Stimulated activated naive CD8-positive, alpha-beta T cell treated with anti-CD3 and anti-CD28 coated beads, Interleukin-15, amount 100 ng/mL, for 72 hours (primary cell): ENCODE measurements at regions not wholly inside any gene's neighbourhood (a gene's known extent, or its start where the extent isn't known, plus 50 kb on each side); places are given as distances from the start of the nearest gene placed in this dataset.

Experiments
- ATAC-seq: fragments of 150-1000 bp; cut with Tn5 transposase; 2 replicates; pipeline ENCODE4 v1.10.0; 2021; ENCODE audit warnings: mild to moderate bottlenecking, moderate library complexity
- DNase-seq, 2 donors: peaks; one replicate each; pipeline ENCODE4 v3.0.0; 2021 to 2022
- H3K27ac Mint-ChIP-seq, 2 donors: one replicate each; pipeline ENCODE4 v1.8.0; 2022; ENCODE audit warnings: mild to moderate bottlenecking in 2 of 2, mixed read lengths in 2 of 2, moderate library complexity in 2 of 2
- H3K27me3 Mint-ChIP-seq: one replicate; pipeline ENCODE4 v1.8.0; 2022; ENCODE audit warnings: mixed read lengths
- H3K4me1 Mint-ChIP-seq: one replicate; pipeline ENCODE4 v1.8.0; 2022; ENCODE audit warnings: mild to moderate bottlenecking, mixed read lengths
- H3K4me3 Mint-ChIP-seq, 2 donors: one replicate each; pipeline ENCODE4 v1.8.0; 2022; ENCODE audit warnings: mild to moderate bottlenecking in 2 of 2, mixed read lengths in 2 of 2, moderate library complexity in 1 of 2
- H3K9me3 Mint-ChIP-seq, 2 donors: one replicate each; pipeline ENCODE4 v1.8.0; 2022; ENCODE audit warnings: mixed read lengths in 2 of 2

DNA sequence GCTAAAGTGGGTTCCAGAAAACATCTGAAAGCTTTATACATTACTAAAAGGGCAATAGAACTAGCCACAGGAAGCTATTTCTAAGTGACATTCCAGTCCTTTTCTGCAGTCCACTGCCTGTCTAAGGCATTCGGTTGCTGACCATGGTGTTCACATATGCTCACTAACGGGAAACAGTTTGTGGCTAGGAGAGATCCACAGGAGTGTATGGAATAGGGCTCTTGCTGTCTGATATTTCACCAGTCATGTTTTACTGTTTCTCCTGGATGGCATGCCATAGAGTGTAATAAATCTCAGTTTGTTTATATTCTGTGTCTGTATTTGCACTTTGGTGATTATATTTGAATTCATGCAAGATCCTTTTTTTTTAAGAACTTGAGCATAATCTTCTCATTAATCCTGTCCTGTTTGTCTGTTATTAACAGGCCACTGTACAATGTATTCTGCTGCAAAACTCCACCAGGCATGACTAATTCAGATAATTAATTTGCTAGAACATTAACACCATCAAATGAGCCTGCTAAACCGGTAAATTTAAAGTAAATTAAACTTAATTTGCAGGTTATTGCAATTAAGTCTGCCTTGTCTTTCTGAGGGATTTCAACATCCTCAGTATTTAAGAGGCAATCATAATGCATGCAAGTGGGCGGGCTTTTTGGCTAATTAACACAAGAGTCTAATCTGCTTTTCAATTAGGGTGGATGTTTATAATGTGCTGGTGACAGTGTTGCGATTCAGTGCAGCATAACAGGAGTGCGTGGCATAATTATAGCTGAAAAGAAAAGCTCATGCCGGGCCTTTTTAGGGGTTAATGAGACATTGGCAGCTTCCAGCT is 201.3 kb downstream of the POU4F1 start:
- no peaks in the 10 kb centered on the region for H3K4me1 Mint-ChIP-seq
- H3K9me3 Mint-ChIP-seq: peaks cover 0 to 5% of the 10 kb centered on the region in 2 donors
- ATAC-seq (no peak), DNase-seq (no peak)
- no peaks in the 10 kb centered on the region for H3K27me3 Mint-ChIP-seq
- H3K27ac Mint-ChIP-seq: no peak overlapping the region
- no peak overlapping the region for H3K4me3 Mint-ChIP-seq

DNA sequence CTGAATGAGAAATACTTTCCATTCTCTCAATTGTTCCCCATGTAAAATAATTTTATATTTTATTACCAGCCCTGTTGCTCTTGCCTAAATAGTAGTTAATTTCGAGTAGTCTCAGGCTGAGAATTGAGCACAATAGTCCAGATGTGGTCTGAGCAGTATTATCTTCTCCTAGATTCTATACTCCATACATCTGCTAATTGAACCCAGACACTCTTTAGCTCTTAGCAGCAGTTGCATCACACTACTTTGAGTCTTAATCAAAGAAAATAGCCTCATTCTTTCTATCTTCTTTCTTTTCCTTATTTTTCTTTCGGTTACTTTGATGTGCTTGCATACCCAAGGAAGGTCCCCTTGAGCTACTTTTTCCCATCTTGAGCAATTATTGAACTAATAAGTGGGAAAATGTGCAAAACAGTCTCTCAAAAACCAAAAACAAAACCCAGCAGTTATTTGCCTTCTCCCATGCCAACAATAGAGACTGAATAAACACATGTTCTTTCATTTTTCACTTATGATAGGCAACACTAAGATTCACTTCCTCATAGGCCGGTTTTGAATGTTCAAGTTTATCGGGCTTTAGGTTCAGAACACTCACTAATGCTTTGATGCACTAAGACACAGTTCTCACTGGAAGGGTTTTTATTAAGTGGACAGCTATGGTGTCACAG is 204.5 kb downstream of the POU4F1 start:
- Mint-ChIP-seq H3K4me3 (no peak overlapping the region), H3K27me3 (no peaks in the 10 kb centered on the region), H3K27ac (no peak overlapping the region), H3K4me1 (no peaks in the 10 kb centered on the region), H3K9me3 (peaks cover 0 to 9% of the 10 kb centered on the region in 2 donors)
- ATAC-seq (no peak), DNase-seq (no peak)

DNA sequence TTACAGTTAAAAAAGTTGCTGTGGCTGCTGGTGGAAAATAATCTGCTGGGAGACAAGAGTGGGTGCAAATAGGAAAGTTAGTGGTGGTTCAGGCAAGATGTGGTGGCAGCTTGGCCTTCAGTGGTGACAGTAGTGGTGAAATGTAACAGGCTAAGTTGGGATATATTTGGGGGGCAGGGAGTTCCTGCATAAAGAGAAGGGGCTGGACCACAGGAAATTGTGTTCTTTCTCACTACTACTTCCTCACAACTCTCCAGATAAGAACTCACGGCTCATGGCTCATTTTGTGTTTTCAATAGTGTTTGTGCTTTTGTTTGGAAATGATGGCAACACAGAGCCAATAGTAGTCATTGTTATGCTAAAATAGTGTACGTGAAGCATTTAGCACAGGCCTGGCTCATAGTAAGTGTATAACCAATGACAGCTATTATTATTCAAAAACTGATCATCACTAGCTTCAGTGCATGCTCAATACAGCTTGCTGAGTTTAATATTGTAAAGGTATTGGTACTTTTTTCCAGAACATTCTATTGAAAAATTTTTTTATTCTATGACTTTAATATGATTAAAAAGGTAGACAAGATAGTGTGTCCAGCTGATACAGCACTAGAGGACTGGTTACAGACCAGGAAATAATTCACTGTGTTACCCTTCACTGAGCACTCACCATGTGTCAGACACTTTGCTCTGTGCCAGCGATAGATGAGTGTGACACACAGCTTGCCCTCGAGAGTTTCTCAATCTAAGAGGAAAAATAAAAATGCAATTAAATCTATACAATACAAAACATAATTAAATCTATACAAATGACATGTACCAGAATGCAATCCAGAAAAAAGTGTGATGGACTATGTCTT is 209.8 kb downstream of the POU4F1 start:
- Mint-ChIP-seq H3K27me3 (no peaks in the 10 kb centered on the region), H3K9me3 (peaks cover 0 to 9% of the 10 kb centered on the region in 2 donors), H3K4me3 (no peak overlapping the region), H3K4me1 (no peaks in the 10 kb centered on the region), H3K27ac (no peak overlapping the region)
- DNase-seq (no peak), ATAC-seq (no peak)

DNA sequence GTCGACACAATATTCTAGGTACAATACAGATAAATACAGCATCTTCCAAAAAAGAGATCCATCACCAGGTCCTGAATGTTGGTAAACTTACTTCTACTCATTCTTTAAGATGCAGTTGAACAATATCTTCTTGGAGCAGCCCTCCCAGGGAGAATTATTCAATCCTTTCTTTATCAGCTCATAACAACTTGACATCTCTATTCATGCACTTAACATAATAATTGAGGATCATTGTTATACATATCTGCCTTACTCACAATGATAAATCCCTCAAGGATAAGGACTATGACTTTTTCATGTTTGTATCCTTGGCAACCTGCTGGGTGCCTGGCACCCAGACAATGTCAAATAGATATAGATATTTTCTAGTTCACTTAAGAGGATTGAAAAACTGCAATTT is 219.5 kb downstream of the POU4F1 start:
- Mint-ChIP-seq H3K4me3 (no peak overlapping the region), H3K4me1 (no peaks in the 10 kb centered on the region), H3K27ac (no peak overlapping the region), H3K27me3 (peaks cover 8% of the 10 kb centered on the region), H3K9me3 (peaks cover 0 to 7% of the 10 kb centered on the region in 2 donors)
- DNase-seq (no peak), ATAC-seq (no peak)

DNA sequence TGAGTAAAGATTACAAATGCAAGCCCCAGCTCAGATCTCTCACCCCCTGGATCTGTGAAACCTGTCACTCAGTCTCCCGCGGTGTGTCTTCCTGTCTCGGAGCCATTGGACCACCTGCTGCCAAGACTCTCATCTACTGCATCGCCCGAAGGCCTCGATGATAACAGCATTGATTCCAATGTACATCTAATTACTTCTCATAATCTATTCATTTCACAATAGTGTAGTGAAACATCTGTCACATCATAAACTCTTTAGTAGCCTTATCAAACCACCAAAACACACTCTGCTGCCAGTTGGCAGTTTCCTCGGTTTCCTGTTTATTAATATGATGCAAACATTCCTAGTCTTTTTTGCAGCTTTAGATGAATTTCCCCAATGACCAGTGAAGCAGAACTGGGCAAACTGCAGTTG is 220.3 kb downstream of the POU4F1 start:
- Mint-ChIP-seq H3K4me1 (no peaks in the 10 kb centered on the region), H3K9me3 (peaks cover 0 to 7% of the 10 kb centered on the region in 2 donors), H3K4me3 (no peak overlapping the region), H3K27me3 (peaks cover 8% of the 10 kb centered on the region), H3K27ac (no peak overlapping the region)
- DNase-seq (no peak), ATAC-seq (no peak)

DNA sequence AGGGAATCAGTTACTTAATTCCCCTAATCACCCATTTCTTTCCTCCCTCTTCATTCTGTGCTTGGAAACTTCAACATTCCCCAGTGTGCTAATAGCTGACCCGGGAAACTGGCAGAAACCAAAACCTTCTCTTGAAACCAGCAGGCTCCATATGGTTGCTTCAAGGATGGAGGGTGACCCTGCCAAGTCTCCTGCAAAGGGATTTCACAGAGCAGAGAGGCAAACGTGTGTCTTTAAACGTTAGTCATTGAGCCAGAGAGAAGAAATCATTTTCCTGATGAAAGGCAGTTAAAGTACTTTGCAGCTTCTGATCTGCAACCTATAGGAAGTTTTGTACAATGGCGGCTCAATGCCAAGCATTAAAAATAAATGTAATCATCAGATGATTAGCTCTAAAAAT is 220.9 kb downstream of the POU4F1 start:
- H3K27ac Mint-ChIP-seq: no peak overlapping the region
- no peak overlapping the region for H3K4me3 Mint-ChIP-seq
- H3K9me3 Mint-ChIP-seq: peaks cover 0 to 7% of the 10 kb centered on the region in 2 donors
- H3K27me3 Mint-ChIP-seq: peaks cover 8% of the 10 kb centered on the region
- DNase-seq: no peak
- no peaks in the 10 kb centered on the region for H3K4me1 Mint-ChIP-seq
- ATAC-seq: no peak

DNA sequence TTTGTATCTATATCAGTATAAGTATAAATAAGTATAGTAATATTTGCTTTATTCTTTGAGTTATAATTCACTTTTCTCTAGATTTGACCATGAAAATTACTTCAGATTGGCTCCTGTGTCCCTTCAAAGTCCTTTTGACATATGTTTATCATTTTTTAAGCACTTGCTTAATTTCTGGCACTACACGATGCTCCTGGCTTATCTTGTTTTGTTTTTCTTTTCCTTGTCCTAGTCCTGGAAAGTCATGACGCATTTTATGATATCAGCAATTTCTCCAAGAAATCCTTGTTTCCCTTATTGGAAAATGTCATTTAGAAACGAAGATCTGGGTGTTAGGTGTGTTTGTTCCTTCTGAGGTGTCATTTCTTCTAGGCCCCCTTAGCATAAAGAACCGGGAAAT is 226.5 kb downstream of the POU4F1 start:
- no peak overlapping the region for H3K27ac Mint-ChIP-seq

DNA sequence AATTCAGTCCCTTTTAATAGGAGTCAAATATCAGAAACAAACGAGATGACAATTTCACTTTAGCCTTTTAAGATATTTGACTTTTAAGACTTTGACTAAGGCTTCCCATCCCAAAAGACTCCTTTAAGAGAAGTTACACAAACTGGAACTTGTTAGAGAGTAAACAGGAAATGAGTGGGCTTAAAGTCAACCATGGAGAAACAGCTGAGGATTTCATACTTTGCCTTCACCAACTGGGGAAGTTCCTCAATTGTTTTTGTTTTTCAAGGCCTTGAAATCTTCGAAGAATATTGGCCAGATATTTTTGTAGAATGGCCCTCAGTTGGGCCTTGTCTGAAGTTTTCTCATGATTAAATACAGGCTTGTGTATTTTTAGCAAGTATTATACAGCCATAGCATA is 227.3 kb downstream of the POU4F1 start:
- Mint-ChIP-seq H3K4me3 (no peak overlapping the region), H3K27me3 (no peaks in the 10 kb centered on the region), H3K27ac (no peak overlapping the region), H3K9me3 (no peaks in the 10 kb centered on the region), H3K4me1 (no peaks in the 10 kb centered on the region)
- DNase-seq: no peak
- ATAC-seq: no peak

More for the DNA sequence above, 226.5 kb downstream of the POU4F1 start:
- H3K9me3 Mint-ChIP-seq: no peaks in the 10 kb centered on the region
- no peaks in the 10 kb centered on the region for H3K4me1 Mint-ChIP-seq
- ATAC-seq (no peak), DNase-seq (no peak)
- H3K4me3 Mint-ChIP-seq: no peak overlapping the region
- H3K27me3 Mint-ChIP-seq: no peaks in the 10 kb centered on the region

DNA sequence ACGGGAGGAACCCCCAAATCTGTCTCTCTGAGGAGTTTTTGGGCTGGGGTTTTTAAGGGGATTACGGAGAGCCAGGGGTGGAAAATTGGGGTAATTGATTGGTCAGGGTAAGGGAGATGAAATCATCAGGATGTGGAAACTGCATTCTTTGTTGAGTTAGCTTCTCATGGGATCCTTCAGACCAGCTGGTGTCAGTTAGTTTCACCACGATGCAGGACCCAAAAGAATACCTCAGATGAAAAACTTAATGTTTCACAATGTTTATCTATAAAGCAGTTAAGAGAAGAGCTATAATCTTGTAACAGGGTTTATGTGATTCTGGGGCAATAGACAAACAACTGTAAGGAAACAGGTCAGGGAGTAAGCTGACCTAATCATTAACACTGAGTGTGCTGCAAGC is 230.8 kb downstream of the POU4F1 start:
- DNase-seq (no peak), ATAC-seq (no peak)
- Mint-ChIP-seq H3K4me1 (no peaks in the 10 kb centered on the region), H3K9me3 (no peaks in the 10 kb centered on the region), H3K27me3 (no peaks in the 10 kb centered on the region), H3K27ac (no peak overlapping the region), H3K4me3 (no peak overlapping the region)

DNA sequence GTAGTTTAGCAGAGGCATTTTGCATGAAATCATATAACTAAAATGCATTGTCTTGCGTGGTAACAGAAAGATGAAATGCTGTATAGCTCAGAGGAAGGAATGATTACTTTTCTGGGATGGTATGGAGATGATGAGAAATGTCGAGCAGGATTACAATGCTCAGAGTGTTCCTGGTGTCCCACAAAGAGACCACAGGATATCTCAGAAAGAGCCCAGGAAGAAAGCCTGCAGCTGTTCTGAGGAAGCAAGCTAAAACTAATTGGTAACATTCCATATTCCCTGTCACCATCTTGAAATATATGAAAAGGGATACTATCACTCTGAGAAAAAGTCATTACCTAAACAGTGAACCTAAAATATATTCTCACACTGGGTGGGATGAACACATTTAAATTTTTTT is 233.1 kb downstream of the POU4F1 start:
- no peaks in the 10 kb centered on the region for H3K9me3 Mint-ChIP-seq
- H3K27me3 Mint-ChIP-seq: no peaks in the 10 kb centered on the region
- DNase-seq (no peak), ATAC-seq (no peak)
- H3K4me3 Mint-ChIP-seq: no peak overlapping the region
- H3K27ac Mint-ChIP-seq: no peak overlapping the region
- H3K4me1 Mint-ChIP-seq: no peaks in the 10 kb centered on the region

DNA sequence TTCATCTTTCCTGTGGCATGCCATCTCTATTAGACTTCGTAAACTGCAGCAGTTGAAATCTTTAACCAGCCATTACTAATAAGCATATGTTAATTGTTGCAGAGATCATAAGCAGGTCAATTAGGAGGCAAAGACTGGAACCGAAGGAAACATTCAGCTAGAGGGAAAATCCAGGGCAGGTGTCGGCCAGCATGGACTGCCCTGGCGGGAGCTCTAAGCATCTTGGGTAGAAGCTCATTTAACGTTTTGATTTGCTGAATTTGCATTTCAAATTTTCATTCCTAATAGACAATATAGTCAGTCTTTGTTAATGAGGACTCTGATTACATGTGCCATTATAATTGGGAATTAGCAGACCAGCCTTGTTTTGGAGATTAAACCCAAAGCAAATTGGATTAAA is 238.6 kb downstream of the POU4F1 start:
- Mint-ChIP-seq H3K9me3 (no peaks in the 10 kb centered on the region), H3K27ac (no peak overlapping the region), H3K4me1 (no peaks in the 10 kb centered on the region), H3K4me3 (no peak overlapping the region), H3K27me3 (no peaks in the 10 kb centered on the region)
- ATAC-seq (no peak), DNase-seq (no peak)

DNA sequence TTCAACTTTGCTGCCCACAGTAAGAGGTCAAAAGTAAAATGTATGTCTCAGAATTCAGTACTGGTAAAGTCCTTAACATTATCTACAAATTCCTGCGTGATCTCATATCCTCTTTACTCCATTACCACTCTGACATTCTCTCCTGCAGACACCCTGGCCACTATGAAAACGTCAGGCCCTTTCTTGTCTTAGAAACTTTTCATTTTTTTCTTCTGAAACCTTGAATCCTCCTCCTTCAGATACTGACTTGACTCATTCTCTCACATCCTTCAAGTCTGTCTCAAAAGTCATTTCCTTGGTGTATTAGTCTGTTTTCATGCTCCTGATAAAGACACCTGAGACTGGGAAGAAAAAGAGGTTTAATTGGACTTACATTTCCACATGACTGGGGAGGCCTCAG is 262.3 kb downstream of the POU4F1 start:
- DNase-seq (no peak), ATAC-seq (no peak)
- peaks cover 0 to 8% of the 10 kb centered on the region in 2 donors for H3K9me3 Mint-ChIP-seq
- no peak overlapping the region for H3K4me3 Mint-ChIP-seq
- H3K4me1 Mint-ChIP-seq: no peaks in the 10 kb centered on the region
- no peaks in the 10 kb centered on the region for H3K27me3 Mint-ChIP-seq
- peak overlapping the region in 1 of 2 donors; percentile 72 for H3K27ac Mint-ChIP-seq

DNA sequence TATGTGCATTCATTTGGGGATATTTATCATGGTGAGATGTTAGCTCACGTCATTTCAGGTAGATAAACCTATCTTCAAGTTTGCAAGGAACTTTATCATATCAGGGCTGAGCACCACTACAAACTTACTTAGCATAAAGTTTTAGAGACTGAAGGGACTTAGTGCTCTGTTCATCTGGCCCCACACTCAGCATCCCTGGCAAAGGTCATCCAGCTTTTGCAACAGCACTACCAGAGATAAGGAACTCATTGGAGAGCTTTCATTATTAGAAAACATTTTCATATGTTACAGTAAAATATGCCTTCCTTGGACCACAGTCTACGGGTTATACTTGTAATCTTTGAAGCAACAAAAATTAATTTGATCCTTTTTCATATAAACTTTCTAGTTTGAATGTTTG is 263.4 kb downstream of the POU4F1 start:
- Mint-ChIP-seq H3K27me3 (no peaks in the 10 kb centered on the region), H3K27ac (no peak overlapping the region), H3K4me1 (no peaks in the 10 kb centered on the region), H3K4me3 (no peak overlapping the region), H3K9me3 (peaks cover 0 to 8% of the 10 kb centered on the region in 2 donors)
- no peak for DNase-seq
- no peak for ATAC-seq

DNA sequence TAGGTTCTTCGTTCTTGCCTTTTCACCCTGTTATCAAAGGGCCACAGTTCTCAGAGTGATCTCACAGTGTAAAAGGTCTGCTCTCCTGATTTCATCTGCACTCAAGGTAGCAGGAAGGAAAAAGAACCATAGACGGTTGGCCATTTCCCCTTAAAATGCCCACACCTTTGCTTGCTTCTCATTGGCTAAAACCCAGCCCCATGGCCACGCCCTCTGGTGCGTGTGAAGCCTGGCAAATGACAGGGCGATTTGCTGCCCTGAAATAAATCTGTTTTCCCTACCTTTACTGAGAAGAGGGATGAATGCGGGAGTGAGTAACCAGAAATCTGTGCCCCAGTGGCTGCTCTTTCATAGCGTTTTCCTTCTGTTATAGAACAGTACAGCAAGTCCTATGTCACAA is 269.3 kb downstream of the POU4F1 start:
- DNase-seq: no peak
- H3K27ac Mint-ChIP-seq: no peak overlapping the region
- no peaks in the 10 kb centered on the region for H3K27me3 Mint-ChIP-seq
- H3K4me1 Mint-ChIP-seq: no peaks in the 10 kb centered on the region
- H3K9me3 Mint-ChIP-seq: no peaks in the 10 kb centered on the region
- H3K4me3 Mint-ChIP-seq: no peak overlapping the region
- no peak for ATAC-seq

DNA sequence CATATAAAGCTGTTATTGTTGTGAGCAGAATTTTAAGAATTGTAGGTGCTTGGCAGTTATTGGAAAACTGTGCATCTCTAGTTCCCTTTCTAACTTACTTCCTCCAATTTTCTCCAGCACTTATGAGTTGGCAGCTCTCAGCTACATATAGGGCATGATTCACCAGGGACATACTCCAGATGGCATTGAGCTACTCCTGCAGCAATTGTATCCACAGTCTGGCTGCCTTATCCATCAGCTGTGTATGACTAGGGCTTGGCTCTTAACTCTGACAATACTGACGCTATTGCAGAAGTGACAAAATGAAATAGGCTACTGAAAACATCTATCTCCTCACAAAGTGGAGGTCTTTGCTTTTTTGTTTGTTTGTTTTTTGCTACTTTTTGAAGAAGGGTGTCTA is 276.7 kb downstream of the POU4F1 start:
- no peak for ATAC-seq
- H3K27me3 Mint-ChIP-seq: no peaks in the 10 kb centered on the region

DNA sequence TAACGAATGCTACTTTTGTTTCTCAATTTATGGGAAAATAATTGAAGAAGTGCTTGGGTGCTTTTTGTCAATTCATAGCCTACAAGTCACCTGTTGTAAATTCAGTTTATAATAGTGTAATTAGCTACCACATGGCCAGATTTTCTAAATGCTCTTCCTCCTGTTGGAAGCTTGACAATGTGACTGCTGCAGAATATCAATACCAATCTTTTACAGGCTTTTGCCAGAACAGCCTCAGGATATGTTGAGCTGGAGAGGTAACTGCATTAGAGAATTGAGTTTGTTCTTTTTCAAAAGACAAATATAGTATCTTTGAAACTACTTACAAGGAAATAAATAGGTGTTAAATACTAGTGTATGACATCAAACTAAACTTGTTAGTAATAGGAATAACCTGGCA is 277.8 kb downstream of the POU4F1 start:
- ATAC-seq: no peak
- no peak for DNase-seq
- Mint-ChIP-seq H3K27me3 (no peaks in the 10 kb centered on the region), H3K9me3 (no peaks in the 10 kb centered on the region), H3K27ac (no peak overlapping the region), H3K4me1 (no peaks in the 10 kb centered on the region), H3K4me3 (no peak overlapping the region)

More for the DNA sequence above, 276.7 kb downstream of the POU4F1 start:
- Mint-ChIP-seq H3K9me3 (no peaks in the 10 kb centered on the region), H3K4me1 (no peaks in the 10 kb centered on the region), H3K27ac (no peak overlapping the region), H3K4me3 (no peak overlapping the region)
- no peak for DNase-seq
